Body of pancreas (tissue), 4 donors: ENCODE measurements at regions not wholly inside any gene's neighbourhood (a gene's known extent, or its start where the extent isn't known, plus 50 kb on each side); places are given as distances from the start of the nearest gene placed in this dataset.
A peak's percentile ranks its signal among the peaks of the same experiment; 100 is the strongest.

Experiments
- ATAC-seq: fragments of 150-250 bp; one replicate; pipeline ENCODE4 v1.9.1; 2016
- DNase-seq, 4 donors: peaks; one replicate each; pipeline ENCODE4 v3.0.0-alpha.2; 2019
- H3K27ac ChIP-seq, 4 donors: fragments of 200-600 bp; sonication (generic); 1 replicate in 3 of 4; 2 replicates in 1 of 4; pipeline versions ENCODE4 v1.5.1 to v1.6.1; 2016 to 2019; ENCODE audit warnings: mild to moderate bottlenecking in 1 of 4, mixed read lengths in 1 of 4, moderate library complexity in 1 of 4
- H3K27me3 ChIP-seq, 2 donors: fragments of 200-600 bp; sonication (generic); one replicate each; pipeline ENCODE4 v1.6.0; 2016; ENCODE audit warnings: mild to moderate bottlenecking in 1 of 2
- H3K36me3 ChIP-seq, 2 donors: fragments of 200-600 bp; sonication (generic); replicated peaks in 1 of 2; 2 replicates each; pipeline ENCODE4 v1.5.1; 2016; ENCODE audit warnings: low read depth in 2 of 2; ENCODE audit not compliant: insufficient read depth in 1 of 2
- H3K4me1 ChIP-seq: fragments of 200-600 bp; sonication (generic); one replicate; pipeline ENCODE4 v1.6.0; 2016
- H3K4me3 ChIP-seq, 2 donors: fragments of 200-600 bp; sonication (generic); 1 replicate in 1 of 2; 2 replicates in 1 of 2; pipeline ENCODE4 v1.5.1; 2016 to 2019
- H3K9me3 ChIP-seq, 3 donors: fragments of 200-600 bp; sonication (generic); 1 replicate in 2 of 3; 2 replicates in 1 of 3; pipeline ENCODE4 v1.5.1; 2016
- CTCF ChIP-seq, 7 experiments: fragments of 450-650 bp in 4 of 7; fragments of 200-600 bp in 3 of 7; sonication (generic) in 3 of 7; IDR thresholded peaks; one replicate each; pipeline ENCODE4 v1.5.1; 2016 to 2019; ENCODE audit warnings: antibody characterized with exemption in 7 of 7
- POLR2A ChIP-seq, 3 donors: fragments of 450-650 bp; IDR thresholded peaks; one replicate each; pipeline ENCODE4 v1.6.1; 2016; ENCODE audit warnings: antibody characterized with exemption in 3 of 3, mild to moderate bottlenecking in 2 of 3
- WGBS, 2 donors: methylation state at CpG; one replicate each; pipeline ENCODE4 v1.1.5; 2017; 5-methylcytosine and 5-hydroxymethylcytosine counted together
- intact Hi-C: fragments of 100-400 bp; cut with DNase I; formaldehyde crosslinking; loops from one replicate; pipeline ENCODE4 v1.15.1; 2023

- TF ChIP-seq CTCF (IDR thresholded peaks at IDR 0.05) (no peak), POLR2A (IDR thresholded peaks at IDR 0.05) (no peak)
- H3K9me3 ChIP-seq, result no peaks in the 10 kb centered on the region
- no peak overlapping the region for H3K4me3 ChIP-seq
- H3K36me3 ChIP-seq, result no peaks in the 10 kb centered on the region
- H3K27me3 ChIP-seq, result no peaks in the 10 kb centered on the region
- H3K4me1 ChIP-seq, result no peaks in the 10 kb centered on the region
- ATAC-seq (no peak), DNase-seq (no peak)
- intact Hi-C loops, result no loop called here
- no peak overlapping the region for H3K27ac ChIP-seq
- WGBS, 2 donors, result 88 to 91% methylated on average over 7 of the region's 7 CpGs
Measured at GRCh38 chr3:3685721-3686120, 113.5 kb upstream of the LRRN1 start.

- WGBS, 2 donors, result 92 to 100% methylated on average over 1 of the region's 1 CpG
- H3K36me3 ChIP-seq, result no peaks in the 10 kb centered on the region
- no peak overlapping the region for H3K4me3 ChIP-seq
- H3K9me3 ChIP-seq, result no peaks in the 10 kb centered on the region
- ATAC-seq (no peak), DNase-seq (no peak)
- TF ChIP-seq POLR2A (IDR thresholded peaks at IDR 0.05) (no peak), CTCF (IDR thresholded peaks at IDR 0.05) (no peak)
- no peaks in the 10 kb centered on the region for H3K27me3 ChIP-seq
- intact Hi-C loops, result no loop called here
- no peaks in the 10 kb centered on the region for H3K4me1 ChIP-seq
- H3K27ac ChIP-seq, result no peak overlapping the region
Measured at GRCh38 chr3:3683261-3683660, 116.0 kb upstream of the LRRN1 start.

- H3K27me3 ChIP-seq, result no peaks in the 10 kb centered on the region
- ATAC-seq, result no peak
- no peaks in the 10 kb centered on the region for H3K36me3 ChIP-seq
- intact Hi-C loops, result no loop called here
- TF ChIP-seq POLR2A (IDR thresholded peaks at IDR 0.05) (no peak), CTCF (IDR thresholded peaks at IDR 0.05) (no peak)
- H3K9me3 ChIP-seq, result no peaks in the 10 kb centered on the region
- H3K4me3 ChIP-seq, result no peak overlapping the region
- 12 to 14% methylated on average over 1 of the region's 1 CpG for WGBS, 2 donors
- H3K4me1 ChIP-seq, result peaks cover 7% of the 10 kb centered on the region
- peak in 2 of 4 donors; percentile 8 to 13 for DNase-seq
- no peak overlapping the region for H3K27ac ChIP-seq
Measured at GRCh38 chr3:3675801-3676200, 123.4 kb upstream of the LRRN1 start.

- H3K4me3 ChIP-seq, result no peak overlapping the region
- ATAC-seq, result no peak
- peaks cover 7% of the 10 kb centered on the region for H3K4me1 ChIP-seq
- H3K9me3 ChIP-seq, result no peaks in the 10 kb centered on the region
- H3K27ac ChIP-seq, result no peak overlapping the region
- intact Hi-C loops, result no loop called here
- H3K36me3 ChIP-seq, result no peaks in the 10 kb centered on the region
- TF ChIP-seq CTCF (IDR thresholded peaks at IDR 0.05), result no peak
- no peak for TF ChIP-seq POLR2A (IDR thresholded peaks at IDR 0.05)
- DNase-seq, result no peak
- H3K27me3 ChIP-seq, result no peaks in the 10 kb centered on the region
Measured at GRCh38 chr3:3675186-3675585, 124.0 kb upstream of the LRRN1 start.

- Histone ChIP-seq H3K4me1 (no peaks in the 10 kb centered on the region), H3K27ac (no peak overlapping the region), H3K27me3 (no peaks in the 10 kb centered on the region), H3K9me3 (no peaks in the 10 kb centered on the region), H3K36me3 (no peaks in the 10 kb centered on the region), H3K4me3 (no peak overlapping the region)
- intact Hi-C loops, result no loop called here
- 66 to 67% methylated on average over 3 of the region's 3 CpGs for WGBS, 2 donors
- no peak for ATAC-seq
- no peak for TF ChIP-seq CTCF (IDR thresholded peaks at IDR 0.05)
- DNase-seq, result no peak
Measured at GRCh38 chr3:3666664-3667063, 132.6 kb upstream of the LRRN1 start.
